Caco-2 (cell line): ENCODE measurements at regions not wholly inside any gene's neighbourhood (a gene's known extent, or its start where the extent isn't known, plus 50 kb on each side); places are given as distances from the start of the nearest gene placed in this dataset.

Experiments
- BruUV-seq: library from RNA; stranded (reverse); fragments of 400-500 nt; replicated peaks from 2 replicates; lab custom pipeline; 2021; lab: Mats Ljungman, UMichigan
- CTCF ChIA-PET: fragments of 300-600 bp; sonication (Branson Sonifier 250); formaldehyde crosslinking; loops from one replicate; lab custom pipeline; 2022; ENCODE audit warnings: antibody characterized with exemption; lab: Charles Lee
- POLR2A ChIA-PET: fragments of 300-600 bp; sonication (Branson Sonifier 250); formaldehyde crosslinking; loops from one replicate; lab custom pipeline; 2022; ENCODE audit warnings: antibody characterized with exemption; lab: Charles Lee
- DNase-seq, 2 experiments: peaks; one replicate each; pipeline versions ENCODE4 v3.0.0 to v3.0.0-alpha.2; 2020 to 2022
- H3K27me3 ChIP-seq: replicated peaks from 2 replicates; pipeline ENCODE4 v1.6.0; 2011; ENCODE audit warnings: low read length; ENCODE audit not compliant: control insufficient read depth, insufficient read depth
- H3K36me3 ChIP-seq: 2 replicates; pipeline ENCODE4 v1.5.1; 2011; ENCODE audit warnings: low read length; ENCODE audit not compliant: control insufficient read depth, insufficient read depth
- H3K4me1 ChIP-seq: fragments of 250-450 bp; sonication (Bioruptor Pico); 2 replicates; pipeline ENCODE4 v1.5.1; 2020; ENCODE audit warnings: mild to moderate bottlenecking
- H3K4me3 ChIP-seq: 2 replicates; pipeline ENCODE4 v1.5.1; 2011; ENCODE audit warnings: low read depth, mild to moderate bottlenecking, control low read depth, low read length
- H3K9me3 ChIP-seq: fragments of 250-450 bp; sonication (Bioruptor Pico); 2 replicates; pipeline ENCODE4 v1.5.1; 2020; ENCODE audit warnings: mild to moderate bottlenecking, moderate library complexity
- H3K27ac Mint-ChIP-seq: one replicate; pipeline ENCODE4 v1.8.0; 2022; ENCODE audit warnings: mixed read lengths; ENCODE audit not compliant: unreplicated experiment
- H3K27me3 Mint-ChIP-seq: one replicate; pipeline ENCODE4 v1.8.0; 2022; ENCODE audit warnings: mixed read lengths; ENCODE audit not compliant: insufficient read depth, unreplicated experiment
- H3K36me3 Mint-ChIP-seq: one replicate; pipeline ENCODE4 v1.8.0; 2022; ENCODE audit warnings: mild to moderate bottlenecking, mixed read lengths; ENCODE audit not compliant: insufficient read depth, unreplicated experiment
- H3K4me1 Mint-ChIP-seq: one replicate; pipeline ENCODE4 v1.8.0; 2022; ENCODE audit warnings: low read depth, mixed read lengths; ENCODE audit not compliant: unreplicated experiment
- H3K4me3 Mint-ChIP-seq: one replicate; pipeline ENCODE4 v1.8.0; 2022; ENCODE audit warnings: mild to moderate bottlenecking, moderate library complexity, mixed read lengths; ENCODE audit not compliant: unreplicated experiment
- H3K9me3 Mint-ChIP-seq: one replicate; pipeline ENCODE4 v1.8.0; 2022; ENCODE audit warnings: mixed read lengths; ENCODE audit not compliant: unreplicated experiment
- intact Hi-C: fragments of 100-400 bp; cut with micrococcal nuclease; formaldehyde crosslinking; loops from one replicate; pipeline ENCODE4 v1.10.0; 2022; ENCODE audit not compliant: unreplicated experiment
- TF ChIP-seq, protein P1 (sequence below), 2 experiments: fragments of 200-600 bp in 1 of 2; IDR thresholded peaks; 1 replicate in 1 of 2; 2 replicates in 1 of 2; pipeline versions ENCODE4 v1.5.1 to v1.8.0; 2011 to 2022; ENCODE audit warnings: antibody characterized with exemption in 1 of 2, control low read depth in 1 of 2, inconsistent platforms in 1 of 2, low read depth in 1 of 2, low read length in 1 of 2, mild to moderate bottlenecking in 1 of 2, moderate library complexity in 1 of 2; ENCODE audit not compliant: insufficient read depth in 1 of 2, severe bottlenecking in 1 of 2, unreplicated experiment in 1 of 2

GRCh38 chr15:77555232-77555631 is 77.5 kb downstream of the LINGO1 start:
- no peaks in the 10 kb centered on the region for H3K27me3 ChIP-seq
- ChIA-PET CTCF (no interaction called here), POLR2A (interaction anchor here (0.5 kb wide), 1 partner anchor 437 kb away, joined by 3 read pairs; no protein-coding TSS in a partner anchor)
- Mint-ChIP-seq H3K4me1 (peaks cover 8% of the 10 kb centered on the region), H3K27me3 (no peaks in the 10 kb centered on the region), H3K27ac (no peak overlapping the region), H3K4me3 (no peak overlapping the region), H3K9me3 (no peaks in the 10 kb centered on the region), H3K36me3 (no peaks in the 10 kb centered on the region)
- no peaks in the 10 kb centered on the region for H3K9me3 ChIP-seq
- TF ChIP-seq, protein P1, sequence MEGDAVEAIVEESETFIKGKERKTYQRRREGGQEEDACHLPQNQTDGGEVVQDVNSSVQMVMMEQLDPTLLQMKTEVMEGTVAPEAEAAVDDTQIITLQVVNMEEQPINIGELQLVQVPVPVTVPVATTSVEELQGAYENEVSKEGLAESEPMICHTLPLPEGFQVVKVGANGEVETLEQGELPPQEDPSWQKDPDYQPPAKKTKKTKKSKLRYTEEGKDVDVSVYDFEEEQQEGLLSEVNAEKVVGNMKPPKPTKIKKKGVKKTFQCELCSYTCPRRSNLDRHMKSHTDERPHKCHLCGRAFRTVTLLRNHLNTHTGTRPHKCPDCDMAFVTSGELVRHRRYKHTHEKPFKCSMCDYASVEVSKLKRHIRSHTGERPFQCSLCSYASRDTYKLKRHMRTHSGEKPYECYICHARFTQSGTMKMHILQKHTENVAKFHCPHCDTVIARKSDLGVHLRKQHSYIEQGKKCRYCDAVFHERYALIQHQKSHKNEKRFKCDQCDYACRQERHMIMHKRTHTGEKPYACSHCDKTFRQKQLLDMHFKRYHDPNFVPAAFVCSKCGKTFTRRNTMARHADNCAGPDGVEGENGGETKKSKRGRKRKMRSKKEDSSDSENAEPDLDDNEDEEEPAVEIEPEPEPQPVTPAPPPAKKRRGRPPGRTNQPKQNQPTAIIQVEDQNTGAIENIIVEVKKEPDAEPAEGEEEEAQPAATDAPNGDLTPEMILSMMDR (IDR thresholded peaks at IDR 0.05; ENCODE audit: insufficient read depth in 1 of 2, low read depth in 1 of 2, low read length in 1 of 2, severe bottlenecking in 1 of 2, unreplicated experiment in 1 of 2) = no peak
- no peak overlapping the region for H3K4me3 ChIP-seq
- BruUV-seq = no TSS peak
- no peak for DNase-seq
- intact Hi-C loops = no loop called here
- H3K36me3 ChIP-seq = no peaks in the 10 kb centered on the region
- H3K4me1 ChIP-seq = no peaks in the 10 kb centered on the region; the same call in 1 of the 2 replicates

- H3K27ac Mint-ChIP-seq = no peak overlapping the region
- no peaks in the 10 kb centered on the region for H3K27me3 ChIP-seq
- H3K9me3 Mint-ChIP-seq = no peaks in the 10 kb centered on the region
- no peaks in the 10 kb centered on the region for H3K27me3 Mint-ChIP-seq
- H3K4me3 ChIP-seq = no peak overlapping the region
- H3K36me3 ChIP-seq = no peaks in the 10 kb centered on the region
- no peaks in the 10 kb centered on the region; the same call in 1 of the 2 replicates for H3K4me1 ChIP-seq
- H3K4me3 Mint-ChIP-seq = no peak overlapping the region
- ChIA-PET CTCF (interaction anchor here (0.6 kb wide), 2 partner anchors 8 to 26 kb away, joined by 3 to 4 read pairs; no protein-coding TSS in a partner anchor), POLR2A (interaction anchor here (0.5 kb wide), 1 partner anchor 436 kb away, joined by 3 read pairs; no protein-coding TSS in a partner anchor)
- TF ChIP-seq, protein P1 (IDR thresholded peaks at IDR 0.05; ENCODE audit: insufficient read depth in 1 of 2, low read depth in 1 of 2, low read length in 1 of 2, severe bottlenecking in 1 of 2, unreplicated experiment in 1 of 2) = no peak
- no peak for DNase-seq
- intact Hi-C loops = no loop called here
- H3K4me1 Mint-ChIP-seq = peaks cover 8% of the 10 kb centered on the region
- H3K9me3 ChIP-seq = no peaks in the 10 kb centered on the region
- no peaks in the 10 kb centered on the region for H3K36me3 Mint-ChIP-seq
- no TSS peak for BruUV-seq
These were observed 78.2 kb downstream of the LINGO1 start for GRCh38 chr15:77554306-77555080.

DNA sequence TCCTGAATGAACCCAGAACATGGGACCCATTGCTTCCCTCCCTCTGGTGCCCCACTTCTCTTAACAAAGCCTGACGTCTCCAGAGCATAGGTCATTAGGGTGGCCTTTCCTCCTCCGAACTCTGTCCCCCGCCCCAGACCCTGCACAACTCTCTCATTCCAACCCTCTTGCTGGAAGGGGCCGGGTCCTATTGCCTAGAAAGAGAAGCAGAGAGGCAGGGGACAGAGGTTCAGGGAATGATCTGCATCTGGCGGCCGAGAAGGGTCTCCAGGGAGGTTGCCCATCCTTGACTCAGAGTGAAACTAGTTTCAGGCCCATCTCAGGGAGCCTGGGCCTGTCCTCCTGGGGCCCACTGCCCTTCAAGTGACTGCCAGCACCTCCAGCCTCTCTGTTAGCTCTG is 79.0 kb downstream of the LINGO1 start:
- ChIA-PET CTCF (no interaction called here), POLR2A (no interaction called here)
- no peaks in the 10 kb centered on the region for H3K36me3 ChIP-seq
- no peaks in the 10 kb centered on the region for H3K27me3 ChIP-seq
- intact Hi-C loops = no loop called here
- no peaks in the 10 kb centered on the region; the same call in 1 of the 2 replicates for H3K4me1 ChIP-seq
- TF ChIP-seq, protein P1 (IDR thresholded peaks at IDR 0.05; ENCODE audit: insufficient read depth in 1 of 2, low read depth in 1 of 2, low read length in 1 of 2, severe bottlenecking in 1 of 2, unreplicated experiment in 1 of 2) = no peak
- H3K4me3 ChIP-seq = no peak overlapping the region
- no peak overlapping the region for H3K27ac Mint-ChIP-seq
- BruUV-seq = no TSS peak
- H3K27me3 Mint-ChIP-seq = no peaks in the 10 kb centered on the region
- no peak for DNase-seq
- H3K36me3 Mint-ChIP-seq = no peaks in the 10 kb centered on the region
- H3K9me3 Mint-ChIP-seq = no peaks in the 10 kb centered on the region
- H3K4me3 Mint-ChIP-seq = no peak overlapping the region
- peaks cover 5% of the 10 kb centered on the region for H3K4me1 Mint-ChIP-seq
- no peaks in the 10 kb centered on the region for H3K9me3 ChIP-seq
